ENCODE measurements at regions not wholly inside any gene's neighbourhood (a gene's known extent, or its start where the extent isn't known, plus 50 kb on each side); places are given as distances from the start of the nearest gene placed in this dataset.

DNA sequence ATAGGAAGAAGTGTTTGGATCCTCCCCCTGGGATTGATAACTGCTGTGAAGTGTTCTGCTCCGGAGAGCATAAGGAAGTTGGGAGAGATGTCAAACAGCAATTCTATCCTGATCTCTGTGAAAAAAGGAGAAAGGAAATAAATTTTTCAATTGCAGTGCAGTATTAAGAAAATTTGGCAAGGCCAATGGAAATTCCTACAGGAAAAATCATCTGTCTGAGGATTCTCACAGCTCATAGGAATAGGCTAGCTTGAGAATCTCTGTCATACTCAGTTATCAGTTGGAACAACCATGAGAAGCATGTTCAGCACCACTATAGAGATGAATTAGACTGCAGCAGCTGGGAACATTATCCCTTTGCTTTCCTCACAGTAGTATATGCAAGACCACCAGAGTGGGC, 1238.9 kb upstream of the MIR17HG start:
- DNase-seq = no peak

DNA sequence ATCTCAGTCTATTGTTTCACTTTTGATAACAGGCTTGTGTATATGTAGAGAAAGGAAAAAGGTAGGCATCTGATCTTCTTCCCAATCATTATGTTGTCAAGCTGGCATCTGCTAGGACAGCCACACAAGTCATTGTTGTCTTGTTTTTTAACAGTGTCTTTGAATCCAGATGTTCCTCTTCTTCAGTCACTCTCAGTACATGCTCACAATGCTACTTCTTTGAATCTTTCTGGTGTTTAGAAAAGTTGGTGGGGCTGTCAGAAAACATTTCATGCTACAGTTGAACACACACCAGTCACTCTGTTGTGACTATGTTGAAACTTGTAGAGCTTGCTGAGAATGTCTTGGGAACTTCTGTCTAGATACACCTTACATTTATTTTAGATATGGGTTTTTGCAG, 1231.4 kb upstream of the MIR17HG start:
- DNase-seq = no peak

DNA sequence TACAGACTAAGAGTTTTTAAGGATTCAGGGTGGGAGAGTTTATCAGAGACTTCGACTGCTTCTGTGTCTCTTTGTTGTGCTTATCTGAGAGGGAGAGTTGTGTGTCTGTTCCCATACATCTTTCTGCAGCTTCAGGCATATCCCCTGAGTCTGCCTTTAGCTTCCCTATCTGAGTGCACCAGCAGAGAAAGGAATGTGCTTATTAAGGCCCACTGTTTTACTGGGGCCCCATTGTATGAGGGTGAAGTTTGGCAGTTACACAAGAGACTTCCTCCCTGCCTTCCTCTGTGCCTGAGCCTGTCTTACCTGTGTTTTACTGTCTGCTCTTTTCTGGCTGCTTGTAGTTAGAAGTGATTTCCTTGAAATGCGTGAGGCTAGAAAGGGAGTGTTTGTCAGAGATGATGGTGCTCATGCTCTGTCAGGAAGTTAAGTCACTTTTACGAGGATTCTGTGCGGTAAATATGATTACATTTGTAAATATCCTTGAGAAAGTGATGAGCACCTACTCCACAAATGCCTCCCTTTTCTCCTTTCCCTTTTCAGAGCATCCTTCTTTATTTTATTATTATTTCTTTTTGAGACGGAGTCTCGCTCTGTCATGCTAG, 1228.9 kb upstream of the MIR17HG start:
- no peak for DNase-seq

DNA sequence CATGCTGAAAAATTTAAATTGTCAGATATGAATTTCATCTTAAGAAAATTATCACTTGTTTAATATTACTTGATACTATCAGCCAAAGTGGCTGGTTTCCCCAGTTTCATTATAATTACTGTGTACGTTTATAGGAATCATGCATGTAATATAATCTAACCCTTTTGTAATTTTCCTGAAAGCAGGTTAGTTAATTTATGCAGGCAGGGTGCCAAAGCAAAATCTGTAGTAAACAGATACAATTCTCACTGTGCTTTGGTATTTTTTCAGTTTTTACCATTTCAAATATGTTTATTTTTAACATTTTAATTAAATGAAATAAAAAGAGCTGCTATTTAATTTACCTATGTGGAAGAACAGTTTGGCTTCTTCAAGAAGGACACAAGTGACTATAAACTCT, 1227.5 kb upstream of the MIR17HG start:
- DNase-seq = peak; percentile 9

DNA sequence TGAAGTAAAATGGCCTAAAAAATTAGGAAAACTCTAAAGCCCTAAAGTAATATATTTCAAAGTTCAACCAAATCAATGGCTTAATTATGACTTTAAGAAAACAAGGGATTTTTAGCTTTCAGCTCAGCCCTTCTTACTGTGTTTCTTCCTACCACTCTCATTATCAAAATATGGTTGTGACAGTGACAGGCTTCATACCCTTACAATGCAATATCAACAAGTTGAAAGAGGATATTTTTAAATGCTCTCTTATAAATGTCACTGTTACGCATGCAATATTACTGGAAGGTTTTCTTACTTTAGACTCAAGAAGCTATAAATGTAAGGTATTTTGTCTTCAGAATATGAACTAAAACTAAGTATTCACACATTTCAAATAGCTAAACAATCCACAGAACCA, 1225.7 kb upstream of the MIR17HG start:
- DNase-seq = no peak

DNA sequence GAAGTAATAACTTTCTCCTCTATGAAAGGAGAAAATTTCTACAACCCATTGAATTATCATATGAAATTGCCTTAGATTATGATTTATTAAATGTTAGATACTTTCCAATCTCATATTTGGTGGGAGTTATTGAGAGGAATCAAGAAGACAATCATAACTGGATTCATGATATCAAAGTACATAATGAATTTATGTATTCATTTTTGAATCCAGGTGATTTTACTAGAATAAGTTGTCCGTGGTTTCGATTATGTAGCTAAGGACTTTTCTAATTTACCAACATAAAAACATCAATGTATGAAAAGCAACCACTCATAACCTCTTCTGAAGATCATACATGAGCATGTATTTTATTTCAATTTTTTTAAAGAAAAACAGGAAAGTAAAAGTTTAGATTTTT, 1225.0 kb upstream of the MIR17HG start:
- DNase-seq = no peak

DNA sequence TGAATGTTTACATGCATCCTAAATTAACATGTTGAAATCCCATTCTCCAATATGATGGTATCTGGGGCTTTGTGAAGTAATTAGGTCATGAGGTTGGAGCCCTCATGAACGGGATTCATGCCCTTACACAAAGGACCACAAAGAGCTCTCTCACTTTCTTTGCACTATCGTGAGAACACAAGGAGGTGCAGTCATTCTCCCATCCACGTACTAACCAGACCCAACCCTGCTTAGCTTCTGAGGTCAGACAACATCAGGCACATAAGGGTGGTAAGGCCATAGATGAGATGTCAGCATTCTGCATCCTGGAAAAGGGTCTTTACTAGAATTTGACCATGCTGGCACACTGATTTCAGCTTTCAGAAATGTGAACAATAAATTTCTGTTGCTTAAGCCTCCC, 1211.9 kb upstream of the MIR17HG start:
- DNase-seq = no peak

DNA sequence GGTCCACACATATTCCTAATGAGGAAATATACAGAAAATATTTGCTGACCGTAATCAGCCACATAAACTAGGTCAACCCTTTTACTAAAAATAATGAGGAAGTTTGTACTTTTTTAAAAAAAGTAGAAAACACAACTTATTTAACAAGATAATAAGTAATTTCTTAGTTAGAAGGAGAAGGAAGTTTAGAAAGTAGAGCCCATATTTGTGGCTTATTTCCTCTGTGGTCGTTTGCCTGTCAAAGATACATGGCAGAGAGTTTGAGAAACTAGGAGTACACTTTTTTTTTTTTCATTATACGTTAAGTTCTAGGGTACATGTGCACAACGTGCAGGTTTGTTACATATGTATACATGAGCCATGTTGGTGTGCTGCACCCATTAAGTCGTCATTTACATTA, 1205.2 kb upstream of the MIR17HG start:
- no peak for DNase-seq

DNA sequence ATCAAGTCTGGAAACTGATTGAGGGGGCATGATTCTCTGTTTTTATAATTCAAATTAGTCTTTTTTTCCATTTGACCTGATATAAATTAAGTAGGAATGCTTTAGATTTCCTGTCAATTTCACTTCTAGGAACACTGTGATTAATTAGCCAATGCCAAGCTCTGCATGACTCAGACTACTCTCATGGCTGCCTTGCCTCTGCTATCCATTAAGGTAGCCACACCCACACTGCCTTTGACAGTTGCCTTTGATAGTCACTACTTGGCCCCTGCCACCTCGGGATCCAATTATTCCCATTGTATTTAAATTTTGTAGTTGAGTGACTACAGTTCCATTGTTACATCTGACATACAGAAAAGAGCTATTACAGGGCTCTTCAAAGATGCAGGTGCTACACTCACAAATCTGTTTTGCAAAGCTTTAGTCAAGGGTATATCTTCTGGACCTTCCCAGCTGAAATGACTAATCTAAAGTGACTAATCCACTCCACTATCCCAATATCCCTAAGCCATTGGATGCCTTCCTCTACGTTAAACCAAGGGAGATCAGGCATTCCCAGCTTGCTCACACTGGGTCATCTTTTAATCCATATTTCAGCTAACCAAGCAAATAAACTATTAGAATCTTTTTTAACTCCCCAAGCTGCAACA, 1193.1 kb upstream of the MIR17HG start:
- no peak for DNase-seq

DNA sequence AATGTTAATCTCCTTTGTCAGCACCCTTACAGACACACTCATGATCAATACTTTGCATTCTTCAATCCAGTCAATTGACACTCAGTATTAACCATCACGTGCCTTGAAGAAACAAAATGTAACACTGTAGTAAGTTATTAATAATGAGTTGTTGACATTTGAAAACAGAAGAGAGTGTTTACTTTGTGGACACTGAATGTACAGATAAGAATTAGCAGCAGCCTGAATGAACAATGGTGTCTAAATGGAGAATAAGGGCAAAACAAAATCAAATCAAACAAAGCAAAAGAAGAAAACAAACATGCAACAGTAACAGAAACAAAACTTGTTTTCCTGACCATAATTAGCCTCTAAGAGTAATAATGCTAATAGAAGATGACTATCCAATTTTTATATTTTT, 1191.1 kb upstream of the MIR17HG start:
- no peak for DNase-seq

DNA sequence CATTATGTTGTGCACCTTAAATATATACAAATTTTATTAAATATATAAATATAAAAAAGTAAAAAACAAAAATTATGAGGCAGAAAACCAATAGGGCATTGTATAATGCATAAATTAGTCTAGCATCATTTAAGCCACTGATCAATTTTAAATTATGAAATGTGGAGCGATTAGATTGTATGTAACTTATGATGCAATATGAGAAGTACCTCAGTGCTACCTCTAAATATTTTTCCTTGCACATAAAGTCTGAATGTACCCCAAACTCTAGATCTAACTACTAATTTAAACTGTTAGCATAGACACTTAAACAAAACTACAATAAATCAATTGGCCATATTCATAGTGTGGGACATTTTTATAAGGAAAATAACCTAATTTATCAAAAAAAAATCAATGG, 1178.5 kb upstream of the MIR17HG start:
- no peak for DNase-seq

DNA sequence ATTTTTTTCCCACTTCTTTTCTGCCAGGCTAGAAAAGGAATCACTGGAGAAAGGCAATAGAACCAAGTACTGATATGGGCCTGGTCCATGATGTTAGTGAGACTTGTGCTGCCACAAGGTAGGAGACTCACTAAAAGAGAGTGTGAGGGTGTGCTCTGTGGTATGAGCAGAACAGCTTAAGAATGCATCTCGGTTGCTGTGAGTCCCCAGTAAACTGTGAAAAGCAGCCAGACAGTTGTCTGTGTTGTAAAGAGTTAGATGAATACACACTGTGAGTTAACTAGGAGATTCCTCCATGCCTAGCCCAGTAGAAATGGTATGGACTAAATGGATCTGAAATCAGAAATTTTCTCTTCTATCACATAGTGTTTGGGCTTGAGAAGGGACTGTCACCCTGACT, 1177.3 kb upstream of the MIR17HG start:
- no peak for DNase-seq

DNA sequence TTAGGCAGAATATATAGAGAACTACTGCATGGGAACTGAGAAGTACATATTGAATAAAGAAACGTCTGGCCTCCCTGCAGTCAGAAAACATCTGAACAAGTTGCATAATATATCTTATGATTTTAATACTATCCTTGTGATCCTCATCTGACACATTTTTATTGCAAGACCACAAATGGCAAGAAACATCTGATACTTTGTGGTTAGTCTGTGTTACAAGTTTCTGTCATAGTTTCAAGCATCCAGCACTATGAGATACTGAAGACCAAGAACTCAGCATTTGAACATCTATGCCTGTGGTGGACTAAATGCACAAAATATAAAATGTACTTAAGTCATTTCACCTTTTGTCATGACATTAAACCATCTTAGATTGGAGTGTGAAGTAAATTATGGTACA, 1175.8 kb upstream of the MIR17HG start:
- no peak for DNase-seq

DNA sequence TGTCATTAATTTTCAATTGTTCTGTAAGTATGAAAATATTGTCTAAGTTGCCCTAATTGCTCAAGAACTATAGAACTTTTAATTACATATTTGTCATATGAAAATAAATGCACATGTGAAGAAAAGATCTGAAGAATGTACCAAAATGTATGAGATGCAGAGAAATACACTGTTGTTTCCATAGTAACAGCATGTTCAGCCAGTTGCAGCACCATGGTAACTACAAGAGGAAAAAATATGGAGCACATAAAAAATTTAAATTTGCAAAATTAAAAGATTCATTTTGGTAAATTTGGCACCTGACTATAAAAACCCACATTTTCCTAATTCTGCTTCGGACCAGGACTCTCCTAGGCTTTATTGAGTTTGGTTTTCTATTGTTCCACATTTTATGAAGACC, 1170.0 kb upstream of the MIR17HG start:
- DNase-seq = no peak

DNA sequence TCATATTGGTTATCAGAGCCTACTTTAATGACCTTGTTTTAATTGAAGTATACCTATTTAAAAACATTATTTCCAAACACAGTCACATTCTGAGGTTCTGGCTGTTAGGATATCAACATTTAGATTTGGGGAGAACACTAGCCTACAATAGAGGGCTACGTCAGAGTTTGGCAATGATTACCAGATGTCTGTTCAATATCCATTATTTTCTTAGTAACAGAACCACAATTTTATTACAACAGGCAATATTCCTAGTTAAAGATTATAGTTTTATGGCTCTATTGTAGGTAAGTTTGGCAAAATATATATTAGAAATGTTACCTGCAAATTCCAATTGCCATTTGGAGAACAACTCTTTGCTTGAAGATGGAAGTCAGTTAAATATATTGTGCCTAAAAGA, 1163.1 kb upstream of the MIR17HG start:
- no peak for DNase-seq

DNA sequence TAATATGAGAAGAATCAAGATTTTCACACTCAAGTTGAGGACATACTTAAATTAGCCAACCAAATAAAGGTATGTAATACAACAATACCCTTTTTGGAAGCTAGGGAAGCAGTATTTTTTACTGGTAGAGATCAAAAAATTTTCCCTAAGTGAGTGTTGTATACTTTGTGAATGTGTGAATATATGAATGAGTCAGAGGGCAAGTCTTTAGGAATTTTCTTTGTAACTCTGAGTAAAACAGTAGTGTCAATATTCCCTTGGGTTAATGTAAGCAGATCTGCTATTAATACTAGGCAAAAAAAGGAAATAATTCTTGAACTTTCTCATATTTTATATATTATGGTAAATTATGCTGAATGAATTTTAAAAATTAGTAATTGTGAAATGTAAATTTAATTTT, 1161.8 kb upstream of the MIR17HG start:
- no peak for DNase-seq

DNA sequence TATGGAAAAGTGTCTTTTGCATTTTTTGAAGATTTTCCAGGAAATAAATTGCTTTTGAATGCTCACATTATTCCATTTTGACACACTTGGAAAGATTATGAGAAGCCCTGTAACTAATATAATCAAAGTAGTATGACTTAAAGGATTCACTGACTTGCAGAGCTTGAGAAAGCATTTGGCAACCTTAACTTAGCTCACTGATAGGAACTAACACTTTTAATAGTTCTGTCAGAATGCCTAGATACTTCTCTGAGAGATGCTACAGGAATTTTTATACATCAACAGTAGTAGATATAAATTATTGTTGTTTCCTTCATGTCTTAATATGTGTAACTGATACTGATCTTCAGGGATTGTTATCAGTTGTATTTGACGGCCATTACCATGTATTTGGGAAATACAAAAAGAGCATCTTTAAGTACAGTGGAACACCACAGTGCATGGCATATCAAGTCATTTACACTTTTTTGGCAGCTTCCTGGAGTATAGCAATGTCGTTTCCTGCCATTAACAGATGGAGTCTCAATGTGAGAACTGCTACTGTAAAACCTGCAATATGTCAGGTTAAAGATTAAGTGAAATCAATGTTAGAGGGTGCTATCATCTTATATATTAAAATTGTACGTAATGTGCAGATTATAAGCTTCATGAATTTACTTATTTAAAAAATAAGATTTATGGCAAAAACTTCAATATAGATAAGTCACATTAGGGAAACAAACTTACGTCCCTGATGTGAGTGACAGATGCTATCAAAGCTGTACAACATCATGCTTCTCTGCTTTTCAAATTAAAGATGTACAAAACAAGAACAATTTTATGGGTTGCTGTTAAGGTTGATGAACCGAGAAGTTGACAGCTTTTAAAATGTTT, 1159.8 kb upstream of the MIR17HG start:
- DNase-seq = no peak

DNA sequence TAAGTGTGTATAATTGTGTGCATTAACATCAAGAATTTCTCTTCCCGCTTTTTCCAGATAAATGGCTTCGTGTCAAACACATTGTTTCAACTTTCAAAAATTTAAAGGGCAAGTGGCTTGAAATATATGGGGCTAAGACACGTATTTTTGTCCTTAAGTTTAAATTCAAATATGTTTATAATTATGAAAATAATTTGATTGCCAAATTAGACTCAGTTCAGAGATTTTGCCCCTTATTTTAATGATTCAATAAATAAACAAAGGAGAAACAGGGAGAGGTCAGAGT, 1159.2 kb upstream of the MIR17HG start:
- DNase-seq = no peak

DNA sequence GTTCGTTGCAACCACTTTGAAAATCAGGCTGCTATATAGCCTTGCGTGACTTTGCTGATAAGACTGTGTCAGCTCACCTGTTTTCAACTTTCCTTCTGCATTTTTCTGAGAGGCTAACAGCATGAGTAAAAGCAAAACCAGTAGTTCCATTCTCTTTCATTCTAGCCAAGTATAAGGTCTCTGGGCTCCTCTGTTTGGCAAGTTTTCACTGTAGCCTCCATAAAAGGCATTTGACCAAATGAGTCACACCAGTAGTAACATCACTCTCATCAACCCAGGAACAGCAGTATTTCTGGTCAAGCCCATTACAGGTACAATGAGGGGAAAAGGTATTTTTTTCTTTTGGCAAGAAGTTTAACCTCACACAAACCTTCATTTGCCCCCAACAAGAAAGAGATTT, 1149.8 kb upstream of the MIR17HG start:
- no peak for DNase-seq

DNA sequence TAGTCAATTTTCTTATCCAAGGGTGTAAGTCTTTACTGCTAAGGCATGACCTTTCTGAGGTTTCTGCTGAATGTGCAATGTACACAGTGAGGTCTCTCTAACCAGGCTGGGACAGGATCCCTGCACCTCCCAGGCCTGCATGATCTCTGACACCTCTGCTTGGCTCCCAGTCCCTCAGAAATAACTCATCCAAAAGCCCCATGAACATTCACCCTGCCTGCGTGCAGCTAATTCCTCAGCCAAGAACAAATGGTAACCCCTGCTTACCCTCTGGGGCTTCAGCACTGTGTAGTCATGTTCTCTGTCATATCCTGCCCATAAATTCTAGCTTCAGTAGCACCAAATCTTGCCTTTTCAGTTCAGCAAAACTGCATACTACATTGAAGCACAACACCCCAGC, 1146.3 kb upstream of the MIR17HG start:
- DNase-seq = no peak

DNA sequence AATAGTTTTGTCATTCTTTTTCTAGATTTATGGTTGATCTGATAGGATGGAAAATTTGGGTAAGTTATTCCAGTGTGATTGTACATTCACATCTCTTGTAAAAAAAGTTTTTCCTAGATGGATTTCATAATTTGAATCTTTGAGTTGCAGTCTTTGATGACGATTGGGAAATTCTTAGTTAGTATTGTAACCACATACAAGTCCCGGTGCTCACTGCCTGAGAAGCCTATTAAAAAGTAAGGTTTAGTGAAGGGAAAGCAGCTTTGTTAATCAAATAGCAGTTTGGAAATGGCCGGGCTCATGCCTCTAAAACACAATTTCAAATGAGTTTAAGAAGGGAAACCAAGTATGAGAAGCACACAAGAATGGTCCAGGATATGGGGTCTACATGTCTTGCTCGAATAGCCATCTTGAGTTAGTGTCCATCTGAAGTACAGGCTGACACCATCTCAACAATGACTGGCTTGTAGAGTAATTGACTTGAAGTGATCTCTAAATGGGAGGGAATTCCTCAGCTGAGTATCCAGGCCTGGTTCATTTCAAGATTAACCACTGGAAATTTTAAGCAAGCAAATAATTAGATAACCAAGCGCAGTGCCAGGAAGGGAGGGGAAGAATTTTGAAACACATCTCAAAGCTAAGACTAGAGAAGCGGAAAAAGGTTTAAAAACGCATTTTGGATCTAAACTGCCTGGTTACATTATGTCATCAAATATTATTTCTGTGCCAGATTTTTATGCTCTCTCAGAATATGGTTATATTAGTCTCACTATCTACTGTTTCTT, 1145.6 kb upstream of the MIR17HG start:
- DNase-seq = no peak

DNA sequence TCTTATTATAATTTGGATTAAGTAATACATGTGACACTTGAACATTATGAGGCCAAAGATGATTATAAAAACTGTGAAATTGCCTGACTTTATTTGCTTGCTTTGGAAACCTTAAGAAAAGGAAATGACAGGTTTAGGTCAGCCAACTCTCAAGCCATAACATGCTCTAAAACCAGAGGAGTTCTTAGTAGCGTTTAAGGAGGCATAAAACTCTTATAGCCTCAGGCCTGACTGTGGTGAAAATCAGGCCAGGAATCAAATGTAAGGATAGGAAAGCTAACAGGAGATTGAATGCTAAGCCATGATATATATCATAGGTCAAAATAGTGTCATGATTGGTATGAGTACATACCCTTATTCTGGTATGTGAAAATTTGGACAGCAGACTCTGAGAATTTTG, 1142.4 kb upstream of the MIR17HG start:
- no peak for DNase-seq

DNA sequence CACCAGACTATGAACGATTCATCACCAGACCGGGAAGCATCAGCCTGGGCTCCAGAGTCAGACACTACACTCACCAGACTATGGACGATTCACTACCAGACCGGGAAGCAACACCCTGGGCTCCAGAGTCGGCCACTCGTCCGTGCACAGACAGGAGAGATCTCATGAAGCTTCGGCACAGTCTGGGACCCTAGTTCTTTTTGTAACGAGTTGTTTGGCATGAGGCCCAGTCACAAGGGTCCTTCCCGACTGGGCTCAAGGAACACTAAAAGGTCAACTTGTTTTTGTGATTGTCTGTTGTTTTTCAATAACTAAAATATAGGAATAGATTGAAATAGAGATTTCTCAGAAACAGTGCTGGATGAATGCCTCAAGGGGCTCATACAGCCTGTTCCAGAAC, 1141.6 kb upstream of the MIR17HG start:
- DNase-seq = no peak

DNA sequence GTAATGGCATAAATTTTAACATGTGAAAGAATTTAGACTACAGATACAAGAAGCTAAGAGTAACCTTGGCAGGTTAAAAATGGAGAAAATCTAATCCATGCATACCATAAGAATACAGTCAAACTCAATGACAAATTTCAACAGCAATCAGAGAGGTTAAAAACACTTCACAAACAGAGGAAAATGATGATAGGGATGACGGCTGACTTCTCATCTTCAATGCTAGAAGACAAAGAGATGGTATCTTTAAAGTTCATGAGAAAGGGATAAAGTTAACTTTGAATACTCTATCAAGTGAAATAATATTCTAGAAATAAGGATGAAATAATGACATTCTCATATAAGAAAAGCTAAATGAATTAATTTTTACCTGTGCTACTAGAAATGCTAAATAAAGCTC, 1130.2 kb upstream of the MIR17HG start:
- DNase-seq = no peak

Data from NCI-H146 (cell line).